ENCODE measurements at regions not wholly inside any gene's neighbourhood (a gene's known extent, or its start where the extent isn't known, plus 50 kb on each side); places are given as distances from the start of the nearest gene placed in this dataset.

GRCh38 chr2:67867735-67868134, 195.1 kb downstream of the C1D start:
- H3K4me3 Mint-ChIP-seq (ENCODE audit: unreplicated experiment): no peak overlapping the region
- Histone ChIP-seq H3K27me3 (replicated peaks; ENCODE audit: control insufficient read depth, insufficient read depth, low read length) (no peaks in the 10 kb centered on the region), H3K36me3 (ENCODE audit: control insufficient read depth, insufficient read depth, low read length) (no peaks in the 10 kb centered on the region), H3K9me3 (no peaks in the 10 kb centered on the region), H3K4me3 (ENCODE audit: low read depth, low read length) (no peak overlapping the region), H3K4me1 (peaks cover 6% of the 10 kb centered on the region; the same call in 1 of the 2 replicates)
- CTCF ChIA-PET: no interaction called here
- POLR2A ChIA-PET: no interaction called here
- H3K9me3 Mint-ChIP-seq (ENCODE audit: unreplicated experiment): peaks cover 10% of the 10 kb centered on the region
- H3K36me3 Mint-ChIP-seq (ENCODE audit: insufficient read depth, unreplicated experiment): no peaks in the 10 kb centered on the region
- H3K4me1 Mint-ChIP-seq (ENCODE audit: low read depth, unreplicated experiment): peaks cover 7% of the 10 kb centered on the region
- no peak overlapping the region for H3K27ac Mint-ChIP-seq (ENCODE audit: unreplicated experiment)
- H3K27me3 Mint-ChIP-seq (ENCODE audit: insufficient read depth, unreplicated experiment): no peaks in the 10 kb centered on the region
- intact Hi-C loops (cut with micrococcal nuclease; ENCODE audit: unreplicated experiment): no loop called here
- DNase-seq: no peak
- no peak for TF ChIP-seq CTCF (IDR thresholded peaks at IDR 0.05; ENCODE audit: insufficient read depth in 1 of 2, low read depth in 1 of 2, low read length in 1 of 2, severe bottlenecking in 1 of 2, unreplicated experiment in 1 of 2)
- no TSS peak for BruUV-seq (replicated peaks)

DNA sequence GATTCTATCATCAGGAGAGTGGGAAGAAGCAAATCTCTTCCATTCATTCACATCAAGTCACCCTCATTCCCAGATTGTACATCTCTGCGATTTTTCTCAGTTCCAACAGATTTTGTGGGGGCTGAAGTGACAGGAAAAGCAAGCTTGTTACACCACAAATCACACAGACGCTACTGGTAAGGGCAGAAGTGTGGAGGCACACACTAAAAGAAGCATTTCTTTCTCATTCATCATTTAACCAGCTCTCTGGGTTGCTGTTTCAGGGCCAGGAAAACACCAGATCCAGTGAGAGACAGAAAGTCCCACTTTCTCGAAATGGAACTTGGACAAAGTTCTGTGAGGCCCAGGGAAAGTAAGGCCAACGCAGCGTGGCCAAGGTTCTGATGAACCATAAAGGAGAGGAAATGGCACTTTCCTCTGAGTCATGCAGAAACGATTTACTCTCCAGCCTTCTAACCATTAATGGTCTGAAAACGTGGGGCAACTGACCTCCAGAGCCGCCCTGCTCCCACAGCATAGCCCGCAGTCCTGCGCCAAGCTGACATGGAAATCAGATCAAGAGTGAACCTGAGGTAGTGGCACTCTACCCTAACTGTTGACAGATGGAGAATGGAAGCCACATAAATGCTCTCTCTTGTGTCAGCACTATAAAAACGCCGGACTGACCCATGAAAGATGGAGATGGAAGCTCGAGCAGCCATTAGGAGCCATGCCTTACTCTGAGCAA, 191.0 kb downstream of the C1D start:
- POLR2A ChIA-PET: no interaction called here
- no peaks in the 10 kb centered on the region for H3K36me3 ChIP-seq (ENCODE audit: control insufficient read depth, insufficient read depth, low read length)
- peaks cover 10% of the 10 kb centered on the region for H3K9me3 Mint-ChIP-seq (ENCODE audit: unreplicated experiment)
- TF ChIP-seq CTCF (IDR thresholded peaks at IDR 0.05; ENCODE audit: insufficient read depth in 1 of 2, low read depth in 1 of 2, low read length in 1 of 2, severe bottlenecking in 1 of 2, unreplicated experiment in 1 of 2): no peak
- H3K4me3 ChIP-seq (ENCODE audit: low read depth, low read length): no peak overlapping the region
- H3K36me3 Mint-ChIP-seq (ENCODE audit: insufficient read depth, unreplicated experiment): no peaks in the 10 kb centered on the region
- intact Hi-C loops (cut with micrococcal nuclease; ENCODE audit: unreplicated experiment): no loop called here
- H3K4me3 Mint-ChIP-seq (ENCODE audit: unreplicated experiment): no peak overlapping the region
- H3K27ac Mint-ChIP-seq (ENCODE audit: unreplicated experiment): no peak overlapping the region
- CTCF ChIA-PET: interaction anchor here (1.0 kb wide), 1 partner anchor 25 kb away, joined by 3 read pairs; no protein-coding TSS in a partner anchor
- H3K4me1 Mint-ChIP-seq (ENCODE audit: low read depth, unreplicated experiment): no peaks in the 10 kb centered on the region
- BruUV-seq (replicated peaks): no TSS peak
- peaks cover 8% of the 10 kb centered on the region; the same call in 1 of the 2 replicates for H3K9me3 ChIP-seq
- no peaks in the 10 kb centered on the region for H3K27me3 ChIP-seq (replicated peaks; ENCODE audit: control insufficient read depth, insufficient read depth, low read length)
- H3K4me1 ChIP-seq: no peaks in the 10 kb centered on the region; the same call in 1 of the 2 replicates
- DNase-seq: no peak
- H3K27me3 Mint-ChIP-seq (ENCODE audit: insufficient read depth, unreplicated experiment): no peaks in the 10 kb centered on the region

GRCh38 chr2:67872481-67872880, 190.3 kb downstream of the C1D start:
- BruUV-seq (replicated peaks): no TSS peak
- intact Hi-C loops (cut with micrococcal nuclease; ENCODE audit: unreplicated experiment): no loop called here
- POLR2A ChIA-PET: no interaction called here

More at GRCh38 chr2:67872481-67872880, 190.3 kb downstream of the C1D start:
- Mint-ChIP-seq H3K4me1 (ENCODE audit: low read depth, unreplicated experiment) (no peaks in the 10 kb centered on the region), H3K4me3 (ENCODE audit: unreplicated experiment) (no peak overlapping the region), H3K27me3 (ENCODE audit: insufficient read depth, unreplicated experiment) (no peaks in the 10 kb centered on the region), H3K9me3 (ENCODE audit: unreplicated experiment) (peaks cover 10% of the 10 kb centered on the region), H3K36me3 (ENCODE audit: insufficient read depth, unreplicated experiment) (no peaks in the 10 kb centered on the region), H3K27ac (ENCODE audit: unreplicated experiment) (no peak overlapping the region)
- Histone ChIP-seq H3K9me3 (peaks cover 8% of the 10 kb centered on the region; the same call in 1 of the 2 replicates), H3K36me3 (ENCODE audit: control insufficient read depth, insufficient read depth, low read length) (no peaks in the 10 kb centered on the region), H3K4me1 (no peaks in the 10 kb centered on the region; the same call in 1 of the 2 replicates), H3K4me3 (ENCODE audit: low read depth, low read length) (no peak overlapping the region), H3K27me3 (replicated peaks; ENCODE audit: control insufficient read depth, insufficient read depth, low read length) (no peaks in the 10 kb centered on the region)
- CTCF ChIA-PET: interaction anchor here (1.0 kb wide), 1 partner anchor 26 kb away, joined by 3 read pairs; no protein-coding TSS in a partner anchor
- TF ChIP-seq CTCF (IDR thresholded peaks at IDR 0.05; ENCODE audit: insufficient read depth in 1 of 2, low read depth in 1 of 2, low read length in 1 of 2, severe bottlenecking in 1 of 2, unreplicated experiment in 1 of 2): no peak
- DNase-seq: no peak
